Fibroblast of villous mesenchyme (primary cell): ENCODE measurements at regions not wholly inside any gene's neighbourhood (a gene's known extent, or its start where the extent isn't known, plus 50 kb on each side); places are given as distances from the start of the nearest gene placed in this dataset.
"Not testable (repeated sequence)": the region's sequence is repeated elsewhere in the genome, so short reads cannot be mapped to it uniquely, and the experiment has no call there.

Source experiments
- DNase-seq: peaks from one replicate; pipeline ENCODE4 v3.0.0-alpha.2; 2010; ENCODE audit warnings: low read depth
- H3K4me3 ChIP-seq: 2 replicates; pipeline ENCODE4 v1.5.1; 2011; ENCODE audit warnings: low read depth, mild to moderate bottlenecking, low read length
- TF ChIP-seq, protein P1 (sequence below): IDR thresholded peaks from 2 replicates; pipeline ENCODE4 v1.5.1; 2012; ENCODE audit warnings: low read depth, mild to moderate bottlenecking, low read length; ENCODE audit not compliant: insufficient read depth

DNA sequence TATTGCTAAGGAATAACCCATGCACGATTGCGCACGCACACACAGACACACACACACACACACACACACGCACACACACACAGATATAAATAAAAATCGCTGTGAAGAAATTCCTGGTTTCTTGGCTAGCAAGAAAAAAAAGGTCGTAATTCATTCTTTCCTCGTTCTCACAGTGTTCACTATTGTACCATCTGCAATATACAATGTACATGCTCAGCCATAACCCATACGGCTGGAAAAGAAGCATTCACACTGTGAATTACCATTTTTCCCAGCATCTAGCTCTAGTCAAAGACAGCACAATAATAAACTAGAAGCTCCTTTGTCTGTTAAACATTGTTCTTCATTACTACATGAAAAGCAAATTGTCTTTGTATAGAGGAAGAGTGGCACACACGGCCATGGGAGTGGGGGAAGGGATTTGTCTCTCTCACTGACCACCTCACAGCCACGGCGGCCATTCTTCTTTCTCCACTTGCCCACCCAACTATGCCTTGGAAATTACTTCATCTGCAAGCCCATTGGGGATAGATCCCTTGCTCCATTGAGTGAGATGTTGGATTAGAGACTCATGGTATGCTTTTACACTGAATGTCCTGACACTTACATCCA is 115.3 kb upstream of the ID4 start:
- no peak for DNase-seq
- TF ChIP-seq, protein P1, sequence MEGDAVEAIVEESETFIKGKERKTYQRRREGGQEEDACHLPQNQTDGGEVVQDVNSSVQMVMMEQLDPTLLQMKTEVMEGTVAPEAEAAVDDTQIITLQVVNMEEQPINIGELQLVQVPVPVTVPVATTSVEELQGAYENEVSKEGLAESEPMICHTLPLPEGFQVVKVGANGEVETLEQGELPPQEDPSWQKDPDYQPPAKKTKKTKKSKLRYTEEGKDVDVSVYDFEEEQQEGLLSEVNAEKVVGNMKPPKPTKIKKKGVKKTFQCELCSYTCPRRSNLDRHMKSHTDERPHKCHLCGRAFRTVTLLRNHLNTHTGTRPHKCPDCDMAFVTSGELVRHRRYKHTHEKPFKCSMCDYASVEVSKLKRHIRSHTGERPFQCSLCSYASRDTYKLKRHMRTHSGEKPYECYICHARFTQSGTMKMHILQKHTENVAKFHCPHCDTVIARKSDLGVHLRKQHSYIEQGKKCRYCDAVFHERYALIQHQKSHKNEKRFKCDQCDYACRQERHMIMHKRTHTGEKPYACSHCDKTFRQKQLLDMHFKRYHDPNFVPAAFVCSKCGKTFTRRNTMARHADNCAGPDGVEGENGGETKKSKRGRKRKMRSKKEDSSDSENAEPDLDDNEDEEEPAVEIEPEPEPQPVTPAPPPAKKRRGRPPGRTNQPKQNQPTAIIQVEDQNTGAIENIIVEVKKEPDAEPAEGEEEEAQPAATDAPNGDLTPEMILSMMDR, result no peak

DNA sequence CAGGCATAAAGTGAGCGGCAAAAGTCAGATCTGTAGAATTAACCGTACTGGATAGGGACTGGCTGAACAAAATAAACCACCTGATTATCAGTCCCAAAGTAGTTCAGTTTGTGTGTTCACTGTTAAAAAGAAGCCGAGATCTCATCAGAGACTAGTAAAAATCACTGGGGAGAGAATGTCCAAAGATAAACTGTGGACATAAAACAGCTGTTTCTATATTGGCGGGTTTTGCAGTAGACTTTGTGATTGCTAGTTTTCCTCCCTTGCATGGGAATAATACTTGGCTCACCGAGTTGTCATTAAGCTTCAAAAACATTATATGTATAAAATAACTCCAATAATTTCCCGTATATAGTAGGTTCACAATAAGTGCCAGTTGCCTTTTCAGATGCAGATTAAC is 114.2 kb upstream of the ID4 start:
- TF ChIP-seq, protein P1, result no peak
- no peak for DNase-seq
- H3K4me3 ChIP-seq, result no peak overlapping the region

More for the DNA sequence above, 115.3 kb upstream of the ID4 start:
- H3K4me3 ChIP-seq, result no peak overlapping the region

DNA sequence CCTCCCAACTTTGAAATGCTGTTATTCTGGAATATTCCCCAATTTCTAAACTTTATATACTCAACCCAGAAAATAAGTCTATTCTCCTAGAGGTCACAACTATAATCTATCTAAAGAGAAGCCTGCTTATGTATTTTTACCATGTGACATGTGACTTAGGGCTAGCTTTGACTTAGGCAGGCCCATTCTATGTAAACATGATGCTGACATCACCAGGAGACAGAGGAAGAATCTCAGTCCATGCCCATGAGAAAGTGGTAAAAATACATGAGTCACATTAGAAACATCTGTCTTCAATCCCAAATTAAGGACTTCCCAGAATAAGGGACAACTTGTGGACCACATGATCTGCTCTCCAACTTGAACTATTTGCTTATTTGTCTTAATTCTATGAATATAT is 113.6 kb upstream of the ID4 start:
- peak; percentile 81 for DNase-seq
- TF ChIP-seq, protein P1, result no peak
- H3K4me3 ChIP-seq, result no peak overlapping the region

DNA sequence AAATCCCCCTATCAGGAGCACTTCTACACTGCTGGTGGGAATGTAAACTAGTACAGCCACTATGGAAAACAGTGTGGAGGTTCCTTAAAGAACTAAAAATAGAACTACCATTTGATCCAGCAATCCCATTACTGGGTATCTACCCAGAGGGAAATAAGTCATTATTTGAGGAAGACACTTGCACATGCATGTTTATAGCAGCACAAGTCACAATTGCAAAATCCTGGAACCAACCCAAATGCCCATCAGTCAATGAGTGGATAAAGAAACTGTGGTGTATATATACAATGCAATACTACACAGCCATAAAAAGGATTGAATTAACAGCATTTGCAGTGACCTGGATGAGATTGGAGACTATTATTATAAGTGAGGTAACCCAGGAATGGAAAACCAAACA is 111.7 kb upstream of the ID4 start:
- not testable (repeated sequence) for H3K4me3 ChIP-seq, DNase-seq

DNA sequence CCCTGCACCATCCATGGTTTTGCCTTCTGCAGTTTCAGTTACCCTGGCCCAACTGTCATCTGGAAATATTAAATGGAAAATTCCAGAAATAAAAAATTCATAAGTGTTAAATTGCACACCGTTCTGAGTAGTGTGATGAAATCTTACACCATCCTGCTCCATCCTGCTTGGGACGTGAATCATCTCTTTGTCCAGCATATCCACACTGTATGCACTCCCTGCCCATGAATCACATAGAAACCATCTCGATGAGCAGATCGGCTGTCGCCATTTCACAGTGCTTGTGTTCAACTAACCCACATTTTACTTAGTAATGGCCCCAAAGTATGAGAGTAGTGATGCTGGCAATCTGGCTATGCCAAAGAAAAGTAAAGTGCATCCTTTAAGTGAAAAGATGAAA is 105.9 kb upstream of the ID4 start:
- TF ChIP-seq, protein P1, result no peak
- peak; percentile 79 for DNase-seq
- H3K4me3 ChIP-seq, result no peak overlapping the region

DNA sequence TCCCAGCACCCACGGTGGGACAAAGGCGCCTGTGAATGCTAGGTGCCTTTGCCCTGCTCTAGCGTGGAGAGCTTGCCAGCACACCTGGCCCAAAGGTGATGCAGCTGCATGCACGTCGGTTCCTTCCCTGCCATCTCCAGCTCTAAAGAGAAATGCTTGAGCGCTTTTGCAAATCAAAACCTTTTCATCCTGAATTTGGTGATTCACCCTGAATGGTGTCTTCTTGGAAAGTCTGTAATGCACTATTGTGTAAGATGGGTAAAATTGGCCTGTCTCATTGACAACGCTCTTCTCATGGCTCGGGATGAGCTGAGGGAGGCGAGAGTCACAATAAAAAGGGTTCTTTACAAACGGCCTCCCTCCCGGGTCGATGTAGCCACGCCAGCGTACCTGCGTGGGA is 103.1 kb upstream of the ID4 start:
- TF ChIP-seq, protein P1, result no peak
- DNase-seq, result no peak
- H3K4me3 ChIP-seq, result no peak overlapping the region

DNA sequence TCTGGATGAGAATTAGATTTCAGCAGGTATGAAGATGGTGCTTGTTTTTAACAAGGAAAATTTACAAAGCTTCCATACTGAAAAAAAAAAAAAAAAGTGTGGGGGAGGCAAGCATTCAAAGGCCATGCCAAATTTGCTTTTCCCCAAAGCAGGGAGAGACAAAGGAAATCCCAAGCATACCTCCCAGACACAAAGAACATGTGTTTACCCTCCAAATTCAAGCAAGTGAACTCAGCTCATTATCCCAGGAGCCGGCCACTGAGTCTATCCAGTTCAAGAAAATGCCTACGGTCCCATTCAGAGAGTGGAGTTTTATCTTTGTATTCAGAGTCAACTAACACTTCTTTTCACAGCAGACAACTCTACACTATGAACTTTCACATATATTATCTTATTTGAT is 102.7 kb upstream of the ID4 start:
- DNase-seq, result no peak
- TF ChIP-seq, protein P1, result no peak
- no peak overlapping the region for H3K4me3 ChIP-seq
